Stomach smooth muscle (tissue), 2 donors: ENCODE measurements at regions not wholly inside any gene's neighbourhood (a gene's known extent, or its start where the extent isn't known, plus 50 kb on each side); places are given as distances from the start of the nearest gene placed in this dataset.

Experiments used
- H3K27ac ChIP-seq: one replicate; pipeline ENCODE4 v1.7.0; 2013; ENCODE audit warnings: mild to moderate bottlenecking, low read length, inconsistent platforms
- H3K27me3 ChIP-seq, 2 donors: one replicate each; pipeline ENCODE4 v1.7.0; 2013; ENCODE audit warnings: low read length in 2 of 2; ENCODE audit not compliant: insufficient read depth in 2 of 2, control insufficient read depth in 1 of 2
- H3K36me3 ChIP-seq, 2 donors: one replicate each; pipeline ENCODE4 v1.7.0; 2013; ENCODE audit warnings: low read length in 2 of 2; ENCODE audit not compliant: control insufficient read depth in 2 of 2, insufficient read depth in 2 of 2
- H3K4me1 ChIP-seq: one replicate; pipeline ENCODE4 v1.7.0; 2013; ENCODE audit warnings: low read length; ENCODE audit not compliant: control insufficient read depth, insufficient read depth
- H3K4me3 ChIP-seq, 2 donors: one replicate each; pipeline ENCODE4 v1.7.0; 2013; ENCODE audit warnings: low read length in 2 of 2
- H3K9ac ChIP-seq, 2 donors: one replicate each; pipeline ENCODE4 v1.7.0; 2013; ENCODE audit warnings: low read length in 2 of 2, mild to moderate bottlenecking in 1 of 2
- H3K9me3 ChIP-seq, 2 donors: one replicate each; pipeline ENCODE4 v1.7.0; 2013; ENCODE audit warnings: low read length in 2 of 2; ENCODE audit not compliant: control insufficient read depth in 2 of 2
- donor health status: healthy.
- donor health status: Pancreatic carcinoma.

DNA sequence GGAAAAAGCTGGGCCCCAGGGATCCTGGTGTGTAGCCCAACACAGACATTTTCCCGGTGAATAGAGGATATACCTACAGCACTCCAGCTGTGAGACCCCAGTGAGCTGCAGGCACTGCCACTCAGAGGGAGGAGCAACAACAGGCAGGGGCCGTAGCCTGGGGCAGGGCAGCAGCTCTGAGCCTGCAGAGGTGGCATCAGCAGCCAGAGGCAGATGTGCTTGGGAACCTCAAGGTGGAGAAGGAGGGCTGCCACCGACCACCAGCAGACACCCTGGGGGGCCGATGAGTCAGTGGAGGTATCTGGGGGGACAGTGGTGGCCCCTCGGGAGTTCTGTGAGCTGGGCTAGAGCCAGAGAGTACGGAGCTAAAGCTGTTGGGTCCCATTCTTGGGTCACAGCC lies 110.2 kb upstream of the GDF10 start:
- Histone ChIP-seq H3K4me1 (no peaks in the 10 kb centered on the region), H3K9ac (no peak overlapping the region), H3K9me3 (no peaks in the 10 kb centered on the region), H3K36me3 (no peaks in the 10 kb centered on the region), H3K27ac (no peak overlapping the region), H3K4me3 (no peak overlapping the region), H3K27me3 (no peaks in the 10 kb centered on the region)

DNA sequence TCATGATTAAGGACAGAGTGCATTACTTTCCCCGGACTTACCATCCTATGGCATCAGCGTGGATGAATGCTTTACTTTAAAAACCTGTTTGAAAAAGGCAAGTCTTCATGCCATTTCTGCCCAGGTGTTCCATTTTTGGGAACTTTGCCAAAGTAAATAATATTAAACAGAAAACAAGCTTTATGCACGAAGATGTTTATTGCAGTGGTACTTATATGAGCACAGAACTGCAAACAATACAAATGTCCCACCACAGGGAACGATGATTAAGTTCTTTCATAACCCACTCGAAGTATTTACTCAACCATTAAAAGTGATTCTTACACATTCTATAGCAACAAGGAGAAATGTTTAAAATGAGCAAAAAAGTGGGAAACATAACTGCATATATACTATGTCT lies 109.7 kb upstream of the GDF10 start:
- H3K36me3 ChIP-seq, result no peaks in the 10 kb centered on the region
- H3K27me3 ChIP-seq, result no peaks in the 10 kb centered on the region
- H3K27ac ChIP-seq, result no peak overlapping the region
- no peak overlapping the region for H3K4me3 ChIP-seq
- no peaks in the 10 kb centered on the region for H3K4me1 ChIP-seq
- no peak overlapping the region for H3K9ac ChIP-seq
- no peaks in the 10 kb centered on the region for H3K9me3 ChIP-seq

DNA sequence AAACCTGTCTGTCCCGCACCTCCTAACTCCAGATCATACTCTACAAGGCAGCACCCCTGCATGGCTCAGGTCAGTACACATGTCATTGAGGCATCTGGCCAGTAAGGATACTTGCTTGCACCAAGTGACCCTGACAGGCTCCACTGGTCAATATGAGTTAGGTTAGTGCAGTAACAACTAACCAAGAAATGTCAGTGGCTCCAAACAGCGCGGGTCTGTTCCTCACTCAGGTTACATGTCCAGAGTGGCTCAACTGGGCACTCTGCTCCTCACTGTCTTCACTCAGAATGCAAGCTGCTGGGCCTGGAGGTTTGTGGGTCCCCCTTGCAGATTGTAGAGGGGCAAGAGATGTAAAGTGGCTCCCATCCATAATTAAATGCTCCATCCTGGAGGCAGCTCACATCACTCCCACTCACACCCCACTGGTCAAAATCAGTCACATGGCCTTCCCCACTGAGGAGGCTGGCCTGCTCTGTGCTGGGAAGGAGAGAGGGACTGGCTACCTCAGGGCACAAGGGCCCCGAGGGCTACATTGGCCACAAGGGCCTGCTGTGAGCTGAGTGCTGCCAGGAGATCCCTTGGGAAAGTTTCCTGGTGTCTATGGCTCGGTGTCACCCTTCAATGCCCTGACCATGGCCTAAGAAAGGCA lies 109.1 kb upstream of the GDF10 start:
- no peaks in the 10 kb centered on the region for H3K36me3 ChIP-seq
- H3K4me3 ChIP-seq, result no peak overlapping the region
- no peaks in the 10 kb centered on the region for H3K9me3 ChIP-seq
- no peaks in the 10 kb centered on the region for H3K27me3 ChIP-seq
- no peaks in the 10 kb centered on the region for H3K4me1 ChIP-seq
- H3K9ac ChIP-seq, result no peak overlapping the region
- H3K27ac ChIP-seq, result no peak overlapping the region

DNA sequence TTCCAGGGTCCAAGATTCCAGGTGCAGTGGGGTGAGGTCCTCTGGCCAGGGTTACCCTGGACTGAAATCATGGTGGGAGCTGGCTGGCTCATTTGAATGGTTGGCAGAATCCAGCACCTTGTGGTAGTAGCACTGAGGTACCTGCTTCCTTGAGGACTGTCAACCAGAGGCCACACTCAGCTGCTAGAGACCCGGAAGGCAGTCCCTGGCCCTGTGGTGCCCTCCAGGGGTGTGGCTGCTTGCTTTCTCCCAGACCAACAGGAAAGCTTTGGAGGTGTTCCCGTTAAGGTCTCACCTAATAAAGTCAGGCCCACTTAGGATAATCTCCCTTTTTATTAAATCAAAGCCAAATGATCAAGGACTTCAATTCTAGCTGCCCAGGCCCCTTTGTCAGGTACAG lies 107.7 kb upstream of the GDF10 start:
- Histone ChIP-seq H3K9me3 (no peaks in the 10 kb centered on the region), H3K27me3 (no peaks in the 10 kb centered on the region), H3K9ac (no peak overlapping the region), H3K4me1 (no peaks in the 10 kb centered on the region), H3K27ac (no peak overlapping the region), H3K36me3 (no peaks in the 10 kb centered on the region), H3K4me3 (no peak overlapping the region)

- H3K27me3 ChIP-seq, result no peaks in the 10 kb centered on the region
- no peak overlapping the region for H3K27ac ChIP-seq
- no peaks in the 10 kb centered on the region for H3K9me3 ChIP-seq
- H3K9ac ChIP-seq, result no peak overlapping the region
- H3K4me1 ChIP-seq, result no peaks in the 10 kb centered on the region
- H3K4me3 ChIP-seq, result no peak overlapping the region
- H3K36me3 ChIP-seq, result no peaks in the 10 kb centered on the region
Measured at GRCh38 chr10:47193666-47194065, 106.3 kb upstream of the GDF10 start.

DNA sequence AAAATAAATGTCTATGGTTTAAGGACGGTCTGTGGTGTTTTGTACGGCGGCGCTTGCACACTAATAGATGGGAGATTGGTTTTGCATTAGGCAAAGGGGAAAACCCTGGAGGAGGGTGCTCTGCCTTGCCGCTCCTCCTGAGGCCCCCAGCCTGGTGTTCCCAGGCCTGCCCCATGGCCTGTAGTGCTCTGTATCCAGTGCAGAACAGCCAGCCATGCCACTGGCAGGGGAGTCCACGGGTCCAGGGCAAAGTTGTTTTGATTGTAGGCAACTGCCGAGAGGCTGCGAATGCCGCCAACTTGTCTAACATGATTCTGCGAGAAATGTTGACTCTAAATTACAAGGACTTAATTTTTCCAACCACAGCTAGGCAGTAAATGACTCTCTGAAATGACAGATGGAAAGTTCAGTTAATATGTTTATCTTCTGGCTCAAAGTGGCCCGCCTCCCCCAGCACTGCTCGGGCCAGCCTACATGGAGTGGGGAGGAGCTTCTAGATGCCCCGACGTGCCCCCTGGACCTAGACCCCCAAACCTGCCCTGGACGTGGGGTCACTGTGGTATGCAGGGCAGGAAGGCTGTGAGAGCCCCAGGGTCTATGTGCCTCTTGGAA lies 104.6 kb upstream of the GDF10 start:
- H3K4me3 ChIP-seq, result no peak overlapping the region
- H3K27me3 ChIP-seq, result no peaks in the 10 kb centered on the region
- H3K9ac ChIP-seq, result no peak overlapping the region
- no peak overlapping the region for H3K27ac ChIP-seq
- no peaks in the 10 kb centered on the region for H3K9me3 ChIP-seq
- H3K4me1 ChIP-seq, result no peaks in the 10 kb centered on the region
- H3K36me3 ChIP-seq, result no peaks in the 10 kb centered on the region

DNA sequence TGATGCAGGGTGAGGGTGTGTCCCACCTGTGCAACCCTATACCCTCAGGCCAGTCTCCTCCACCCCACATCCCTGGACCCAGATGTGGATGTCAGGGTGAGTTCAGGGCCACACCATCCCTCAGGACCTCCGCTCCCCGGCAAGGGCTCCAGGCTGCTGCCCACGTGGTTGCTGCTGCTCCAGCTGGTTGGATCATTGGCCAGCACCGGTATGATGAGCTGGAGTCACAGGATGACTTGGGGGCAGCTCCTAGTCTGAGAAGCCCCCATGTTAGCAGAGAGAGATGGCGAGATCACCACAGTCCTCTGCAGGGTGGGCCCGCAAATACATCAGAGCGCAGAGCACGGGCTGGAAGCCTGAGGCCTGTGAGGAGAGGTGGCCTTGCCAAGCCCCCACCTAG lies 103.3 kb upstream of the GDF10 start:
- H3K4me3 ChIP-seq, result no peak overlapping the region
- H3K9me3 ChIP-seq, result peaks cover 0 to 4% of the 10 kb centered on the region in 2 donors
- no peak overlapping the region for H3K9ac ChIP-seq
- H3K27ac ChIP-seq, result no peak overlapping the region
- H3K4me1 ChIP-seq, result no peaks in the 10 kb centered on the region
- no peaks in the 10 kb centered on the region for H3K27me3 ChIP-seq
- H3K36me3 ChIP-seq, result no peaks in the 10 kb centered on the region

- Histone ChIP-seq H3K9me3 (peaks cover 0 to 4% of the 10 kb centered on the region in 2 donors), H3K9ac (no peak overlapping the region), H3K27ac (no peak overlapping the region), H3K4me3 (no peak overlapping the region), H3K36me3 (no peaks in the 10 kb centered on the region), H3K27me3 (no peaks in the 10 kb centered on the region), H3K4me1 (no peaks in the 10 kb centered on the region)
Measured at GRCh38 chr10:47198221-47198620, 101.8 kb upstream of the GDF10 start.

GRCh38 chr10:47205192-47205591 lies 94.8 kb upstream of the GDF10 start:
- Histone ChIP-seq H3K9ac (no peak overlapping the region), H3K9me3 (peaks cover 0 to 4% of the 10 kb centered on the region in 2 donors), H3K27me3 (no peaks in the 10 kb centered on the region), H3K27ac (no peak overlapping the region), H3K4me3 (no peak overlapping the region), H3K36me3 (no peaks in the 10 kb centered on the region), H3K4me1 (peaks cover 6% of the 10 kb centered on the region)

GRCh38 chr10:47206449-47207280 lies 93.3 kb upstream of the GDF10 start:
- H3K27me3 ChIP-seq, result no peaks in the 10 kb centered on the region
- no peak overlapping the region for H3K27ac ChIP-seq
- no peak overlapping the region for H3K9ac ChIP-seq
- no peaks in the 10 kb centered on the region for H3K36me3 ChIP-seq
- peaks cover 6% of the 10 kb centered on the region for H3K4me1 ChIP-seq
- no peak overlapping the region for H3K4me3 ChIP-seq
- peaks cover 0 to under 1% of the 10 kb centered on the region in 2 donors for H3K9me3 ChIP-seq

- H3K36me3 ChIP-seq, result no peaks in the 10 kb centered on the region
Measured at GRCh38 chr10:47207281-47207615, 92.7 kb upstream of the GDF10 start.

More at GRCh38 chr10:47207281-47207615, 92.7 kb upstream of the GDF10 start:
- H3K27me3 ChIP-seq, result no peaks in the 10 kb centered on the region
- H3K9me3 ChIP-seq, result no peaks in the 10 kb centered on the region
- no peak overlapping the region for H3K27ac ChIP-seq
- H3K4me1 ChIP-seq, result peaks cover 6% of the 10 kb centered on the region
- H3K4me3 ChIP-seq, result no peak overlapping the region
- H3K9ac ChIP-seq, result no peak overlapping the region
